ENCODE measurements at regions not wholly inside any gene's neighbourhood (a gene's known extent, or its start where the extent isn't known, plus 50 kb on each side); places are given as distances from the start of the nearest gene placed in this dataset.

DNA sequence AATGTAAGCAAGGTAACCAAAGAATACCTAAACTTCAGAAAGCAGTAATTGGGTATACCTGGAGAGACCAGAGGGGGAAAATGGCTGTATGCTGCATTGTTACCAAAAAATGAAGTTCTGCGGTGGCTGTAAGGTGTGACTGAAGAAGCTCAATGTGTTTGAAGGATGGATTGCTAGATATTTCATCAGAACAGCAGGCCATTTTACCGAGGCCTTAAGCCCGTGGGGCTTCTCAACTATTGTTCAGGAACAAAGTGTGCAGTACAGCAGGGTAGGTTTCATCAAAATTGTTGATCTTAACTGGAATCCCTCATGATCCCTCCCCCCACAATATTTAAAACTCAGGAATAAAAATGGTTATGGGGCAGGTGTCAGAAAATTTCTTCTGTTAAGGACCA lies 204.0 kb upstream of the GHITM start:
- no peak for DNase-seq

DNA sequence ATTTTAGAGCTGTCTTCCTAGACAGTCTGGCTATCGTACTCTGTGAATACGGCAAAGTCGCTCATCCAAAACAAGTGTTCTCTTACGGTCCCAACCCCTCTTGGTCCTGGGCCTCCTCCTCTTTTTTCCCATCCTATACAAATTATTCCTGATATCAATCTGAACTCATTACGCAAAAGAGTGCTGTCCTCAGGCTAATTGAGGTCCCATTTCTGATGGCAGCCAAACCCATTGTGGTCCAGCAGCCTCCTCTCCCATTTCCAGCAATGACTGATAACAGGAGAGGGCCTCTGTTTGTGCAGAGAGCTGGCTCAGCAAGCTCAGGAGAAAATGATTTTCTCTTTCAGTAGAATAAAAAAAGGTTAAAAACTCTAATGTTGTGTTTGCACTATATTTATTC lies 203.4 kb upstream of the GHITM start:
- DNase-seq = no peak

- DNase-seq = no peak
Observed at GRCh38 chr10:83937161-83937560, 202.1 kb upstream of the GHITM start.

DNA sequence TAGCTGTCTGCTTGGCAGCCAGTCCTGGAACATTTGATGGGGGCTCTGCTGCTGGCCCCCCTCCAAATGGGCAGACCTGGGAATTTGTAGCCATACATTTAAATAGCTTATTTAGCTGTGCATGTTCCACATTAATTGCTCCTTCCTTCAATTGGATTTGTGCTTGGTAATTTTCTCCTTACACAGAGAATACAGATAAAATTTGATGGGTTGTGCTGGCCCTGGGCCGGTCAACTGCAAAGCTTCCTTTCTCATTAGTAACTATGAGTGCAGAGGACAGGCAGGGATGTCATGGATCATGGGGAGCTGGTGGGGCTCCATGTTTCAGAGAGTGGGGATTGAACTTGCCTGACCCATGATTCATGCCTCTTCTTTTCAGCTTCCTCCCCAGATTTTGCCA lies 201.5 kb upstream of the GHITM start:
- DNase-seq = no peak

DNA sequence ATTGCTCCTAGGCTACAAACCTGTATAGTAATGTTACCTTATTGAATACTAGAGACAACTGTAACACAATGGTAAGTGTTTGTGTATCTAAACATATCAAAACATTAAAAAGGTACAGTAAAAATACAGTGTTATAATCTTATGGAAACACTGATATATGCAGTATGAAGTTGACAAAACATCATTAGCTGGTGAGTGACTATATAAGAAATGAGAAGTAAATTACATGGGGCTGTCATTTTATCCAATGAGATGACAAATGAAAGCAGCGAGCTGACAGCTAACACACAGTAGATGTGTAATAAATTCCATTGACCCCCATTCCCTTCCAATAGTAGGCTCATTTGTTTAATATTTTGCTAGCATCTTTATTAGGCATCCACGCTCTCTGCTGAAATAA lies 198.1 kb upstream of the GHITM start:
- no peak for DNase-seq

DNA sequence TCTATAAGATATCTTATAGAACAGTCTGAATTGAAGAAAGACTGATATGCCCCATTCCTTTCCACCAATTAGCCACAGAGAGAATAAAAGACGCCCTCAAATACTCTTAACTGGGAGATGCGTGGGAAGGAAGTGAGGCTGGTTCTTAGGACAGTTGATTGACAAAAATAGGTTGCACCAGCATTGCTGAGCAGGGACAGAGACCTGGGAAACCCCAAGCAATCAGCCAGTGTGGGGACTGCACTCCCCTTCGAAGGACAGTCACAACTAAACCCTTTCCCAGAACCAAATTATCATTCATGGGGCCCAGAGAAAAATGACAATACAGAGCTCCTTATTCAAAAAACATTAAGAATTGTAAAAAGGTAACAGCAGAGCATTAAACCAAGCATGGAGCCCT lies 196.9 kb upstream of the GHITM start:
- DNase-seq = no peak

DNA sequence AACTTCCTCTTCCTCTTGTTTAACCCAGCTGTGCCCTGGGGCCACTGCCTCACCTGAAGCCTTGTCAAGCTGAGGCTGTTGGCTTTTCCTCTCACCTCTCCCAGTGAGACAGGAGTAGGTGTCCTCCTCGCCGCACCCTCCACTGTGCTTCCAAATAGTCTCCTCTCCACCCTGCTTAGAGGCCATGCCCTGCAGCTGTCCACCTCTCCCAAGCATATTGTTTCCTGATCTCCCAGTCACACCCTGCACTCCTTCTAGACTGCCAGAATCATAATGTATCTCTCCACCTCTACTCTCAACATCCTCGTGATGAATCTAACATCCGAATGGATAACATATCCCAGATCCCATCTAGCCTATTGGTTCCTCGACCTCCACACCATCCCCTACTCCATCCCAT lies 196.3 kb upstream of the GHITM start:
- DNase-seq = no peak

DNA sequence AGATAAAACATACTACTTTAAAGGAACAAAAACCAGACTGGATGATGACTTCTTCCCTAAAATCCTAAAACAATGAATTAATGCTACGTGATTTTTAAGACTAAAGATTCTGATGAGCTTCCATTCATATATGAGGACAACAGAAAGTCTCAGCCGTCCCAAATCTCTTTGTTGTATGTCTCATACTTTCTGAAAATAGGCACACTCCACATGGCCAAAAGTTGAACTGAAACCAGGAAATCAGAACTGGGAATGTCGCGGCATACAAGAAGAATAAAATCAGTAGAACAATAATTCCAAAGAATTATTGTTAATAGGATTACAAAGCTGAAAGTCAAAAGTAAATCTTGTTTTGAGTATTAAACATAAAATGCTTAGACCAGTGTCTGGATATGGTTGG lies 195.4 kb upstream of the GHITM start:
- DNase-seq = no peak

DNA sequence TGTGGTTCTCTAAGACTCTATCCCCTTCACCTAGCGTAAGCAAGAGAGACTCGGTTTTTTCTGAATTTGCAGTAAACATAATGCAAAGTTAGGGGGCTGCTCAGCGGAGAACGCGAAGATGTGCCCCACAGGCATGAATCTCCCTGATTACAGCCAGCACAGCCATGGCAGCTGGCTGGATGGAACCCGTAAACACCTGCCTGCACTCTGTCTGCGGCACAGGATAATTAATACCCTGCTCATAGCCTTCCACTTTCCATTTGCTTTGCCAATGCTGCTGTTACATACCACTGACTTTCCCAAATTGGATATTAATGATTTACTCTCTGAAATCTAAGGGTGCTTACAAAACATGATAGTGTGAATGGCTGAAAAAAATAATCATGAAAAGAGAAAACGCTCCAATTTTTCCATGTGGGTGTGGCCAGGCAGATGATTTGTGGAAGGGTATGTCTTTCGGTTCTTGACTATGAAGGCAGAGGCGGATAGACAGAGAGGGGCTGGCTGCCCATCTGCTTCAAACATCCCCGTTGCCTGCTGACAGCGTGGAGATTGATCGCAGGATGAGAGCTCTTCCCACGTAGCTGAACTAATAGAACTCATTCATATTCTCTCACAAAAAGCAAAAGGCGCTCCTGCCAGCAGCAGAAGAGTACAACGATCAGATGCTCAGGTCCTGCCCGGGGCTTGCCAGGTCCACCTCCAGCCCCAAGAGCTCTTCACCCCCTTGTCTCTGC lies 193.2 kb upstream of the GHITM start:
- DNase-seq = no peak

DNA sequence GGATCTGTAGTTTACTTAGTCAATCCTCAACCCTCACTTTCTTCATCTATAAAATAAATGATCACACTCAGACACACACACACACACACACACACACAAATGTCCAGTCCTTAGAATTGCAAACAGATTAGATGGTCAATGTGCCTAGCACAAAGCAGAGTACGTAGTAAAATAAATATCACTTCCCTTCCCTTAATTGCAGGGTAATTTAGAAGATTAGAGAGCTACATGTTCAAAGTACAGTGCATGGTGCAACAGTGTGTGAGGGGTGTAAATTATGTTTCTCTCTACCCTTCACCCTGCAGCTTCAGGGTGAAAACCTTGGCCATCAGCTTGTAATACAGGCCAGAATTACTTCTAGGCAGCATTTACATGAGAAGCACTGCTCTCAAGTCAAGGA lies 187.0 kb upstream of the GHITM start:
- no peak for DNase-seq

GRCh38 chr10:83953589-83953988 lies 185.7 kb upstream of the GHITM start:
- DNase-seq = no peak

DNA sequence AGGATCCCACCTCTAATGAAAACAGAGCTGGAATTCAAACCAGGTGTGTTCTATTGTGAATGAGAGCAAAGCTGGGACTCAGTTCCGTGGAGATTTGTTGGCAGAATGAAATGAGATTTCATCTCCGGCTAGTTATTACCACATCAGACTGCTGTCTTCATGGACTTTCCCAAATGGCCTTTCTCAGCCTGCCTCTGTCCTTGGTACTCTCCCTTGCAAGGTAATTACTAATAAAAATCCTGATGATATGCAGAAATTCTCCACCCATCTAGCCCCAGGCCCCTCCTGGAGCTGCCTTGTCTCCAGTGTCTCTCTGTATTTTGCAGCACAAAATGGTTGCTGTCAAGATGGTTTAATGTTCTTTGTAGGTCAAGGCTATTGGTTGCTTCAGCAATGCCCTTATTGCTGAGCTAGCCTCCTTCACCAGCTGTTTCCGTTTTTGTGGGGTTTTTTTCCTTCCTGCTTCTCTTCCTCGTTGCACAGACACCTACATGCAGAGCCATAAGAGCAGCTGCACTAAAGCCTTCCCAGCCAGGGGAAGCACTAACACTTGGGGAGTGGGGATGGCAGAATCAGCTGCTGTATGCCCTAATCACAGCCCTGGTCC lies 185.0 kb upstream of the GHITM start:
- no peak for DNase-seq

GRCh38 chr10:83955406-83955805 lies 183.9 kb upstream of the GHITM start:
- no peak for DNase-seq

DNA sequence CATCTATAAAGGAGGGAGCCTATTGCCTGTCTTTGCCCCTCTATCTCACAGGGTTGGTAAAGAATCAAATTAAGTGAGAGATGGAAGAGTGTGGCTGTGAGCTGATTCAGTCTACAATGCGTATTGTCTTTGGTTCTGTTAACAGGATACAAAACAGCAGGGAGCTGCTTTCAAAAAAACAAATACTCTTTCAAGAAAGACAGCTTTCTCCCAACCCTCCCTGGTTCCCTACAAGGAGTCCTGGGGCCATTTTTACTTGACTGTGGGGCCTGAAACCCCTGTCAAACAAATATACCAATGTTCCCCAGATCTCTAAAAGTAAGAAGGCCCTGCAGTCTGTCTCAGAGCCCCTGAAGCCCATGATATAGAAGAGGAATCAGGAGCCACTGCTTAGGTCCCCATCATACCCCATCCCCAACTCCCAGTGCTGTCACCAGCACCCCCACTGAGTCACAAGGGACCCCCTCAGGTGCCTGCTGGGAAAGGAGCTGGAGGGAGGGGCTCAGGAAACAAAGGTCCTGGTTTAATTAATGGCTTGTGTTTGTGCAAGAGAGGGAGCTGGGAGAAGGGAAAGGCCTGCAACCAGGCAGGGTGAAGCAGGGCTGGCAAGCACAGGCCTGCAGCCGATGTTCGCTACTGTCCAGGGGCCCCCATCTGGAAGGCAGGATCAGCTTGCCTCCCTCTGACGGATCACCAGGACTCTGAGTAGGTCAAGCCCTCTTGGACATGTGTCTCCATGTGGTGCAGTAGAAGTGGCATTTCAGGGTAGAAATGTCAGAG lies 182.0 kb upstream of the GHITM start:
- no peak for DNase-seq

DNA sequence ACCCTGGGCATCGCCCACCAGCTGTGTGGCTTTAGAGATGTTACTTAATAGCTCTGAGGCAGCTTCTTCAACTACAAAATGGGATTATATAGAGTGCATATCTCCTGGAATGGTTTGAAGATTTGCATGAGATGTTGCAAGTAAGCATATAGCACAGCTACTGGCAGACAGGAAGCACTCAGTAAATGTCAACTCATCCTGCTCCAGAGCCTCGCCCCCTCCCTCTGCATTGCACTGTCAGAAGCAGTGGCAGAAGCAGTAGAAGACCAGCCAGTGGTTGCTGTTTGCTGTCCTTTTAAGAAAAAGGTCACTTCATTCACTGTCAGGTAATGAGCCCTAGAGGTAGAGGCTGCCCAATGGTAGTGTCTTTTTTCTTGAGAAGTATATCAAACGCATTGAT lies 180.0 kb upstream of the GHITM start:
- DNase-seq = no peak

DNA sequence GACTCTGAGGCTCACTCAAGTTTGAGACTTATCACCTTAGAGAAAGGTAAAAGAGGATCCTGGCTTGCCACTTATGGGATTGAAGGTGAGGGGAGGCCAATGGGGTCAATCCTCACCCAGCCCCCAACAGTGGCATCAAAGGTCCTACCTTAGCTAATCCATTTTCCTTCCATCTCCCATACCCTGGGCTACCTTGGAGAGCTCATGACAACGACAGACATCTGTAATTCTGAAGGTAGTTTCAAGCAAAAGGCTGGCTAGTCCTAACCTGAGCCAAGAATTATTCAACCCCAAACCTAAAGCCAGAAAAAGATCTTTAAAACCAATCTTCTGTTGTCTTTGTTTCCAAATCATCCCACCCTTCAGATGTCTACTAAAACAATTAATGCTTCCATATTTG lies 179.2 kb upstream of the GHITM start:
- no peak for DNase-seq

GRCh38 chr10:83961620-83962019 lies 177.7 kb upstream of the GHITM start:
- DNase-seq = no peak

GRCh38 chr10:83963446-83963845 lies 175.9 kb upstream of the GHITM start:
- DNase-seq = no peak

DNA sequence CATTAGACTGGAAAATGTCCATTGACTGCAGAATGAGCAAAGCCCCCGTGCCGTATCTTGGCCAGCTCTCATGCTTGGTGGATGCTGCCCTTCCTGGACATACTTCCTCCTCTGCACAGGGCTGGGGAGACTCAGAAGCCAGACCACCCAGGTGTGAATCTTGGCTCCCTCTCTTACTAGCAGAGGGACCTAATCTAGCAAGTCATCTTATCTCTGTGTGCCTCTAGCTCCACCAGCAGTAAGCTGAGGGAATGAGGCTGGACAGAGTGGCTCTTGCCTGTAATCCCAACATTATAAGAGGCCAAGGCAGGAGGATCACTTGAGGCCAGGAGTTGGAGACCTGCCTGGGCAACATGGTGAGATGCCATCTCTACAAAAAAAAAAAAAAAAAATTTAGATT lies 173.8 kb upstream of the GHITM start:
- no peak for DNase-seq

GRCh38 chr10:83968052-83968451 lies 171.3 kb upstream of the GHITM start:
- DNase-seq = no peak

DNA sequence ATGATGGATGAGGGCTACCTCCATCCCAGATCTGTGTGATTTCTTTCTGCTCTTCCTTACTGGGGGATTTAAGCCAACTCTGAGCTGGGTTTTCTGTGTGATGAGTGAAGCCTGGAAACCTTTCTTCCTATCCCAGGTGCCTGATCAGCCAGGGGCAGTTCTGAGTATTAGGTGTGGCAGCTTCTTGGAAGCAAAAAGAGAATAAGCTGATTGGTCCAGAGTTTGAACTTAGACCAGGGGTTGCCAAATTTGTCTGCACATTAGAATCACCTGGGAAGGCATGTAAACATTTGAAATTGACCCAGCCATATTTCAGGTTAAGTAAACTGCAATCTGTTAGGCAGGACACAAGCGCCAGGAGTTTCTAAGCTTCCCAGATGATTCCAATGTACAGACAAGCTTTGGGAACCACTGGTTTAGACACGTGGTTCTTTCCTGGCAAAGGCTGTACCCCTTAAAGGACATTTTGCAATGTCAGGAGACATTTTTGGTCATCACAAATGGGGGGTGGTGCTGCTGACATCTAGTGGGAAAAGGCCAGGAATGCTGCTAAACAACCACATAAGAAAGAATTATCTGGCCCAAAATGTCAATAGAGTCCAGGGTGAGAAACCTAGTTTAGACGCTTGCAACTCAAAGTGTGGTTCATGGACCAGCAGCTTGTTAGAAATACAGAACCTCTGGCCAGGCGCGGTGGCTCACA lies 160.5 kb upstream of the GHITM start:
- DNase-seq = no peak

DNA sequence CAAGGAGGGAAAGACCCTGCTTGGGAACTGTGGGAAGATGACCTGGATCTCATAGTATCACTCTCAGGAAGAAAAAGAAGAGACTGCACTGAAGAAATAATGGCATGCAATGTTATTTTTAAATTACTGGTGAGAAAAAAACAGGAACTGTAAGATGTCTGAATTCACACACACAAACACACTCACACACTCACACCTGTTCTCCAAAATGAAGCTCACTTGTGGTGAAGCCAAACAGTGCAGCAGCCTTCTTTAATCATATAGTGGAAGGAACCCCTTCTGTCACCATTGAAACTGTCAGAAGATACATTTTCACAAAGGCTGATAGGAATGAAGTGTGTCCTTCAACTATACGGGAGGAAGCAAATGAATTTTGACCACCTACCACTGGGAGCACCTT lies 156.5 kb upstream of the GHITM start:
- no peak for DNase-seq

Data from right lung (tissue), 2 donors.